Keratinocyte (primary cell): ENCODE measurements at regions not wholly inside any gene's neighbourhood (a gene's known extent, or its start where the extent isn't known, plus 50 kb on each side); places are given as distances from the start of the nearest gene placed in this dataset.

Source experiments
- DNase-seq: peaks from one replicate; pipeline ENCODE4 v3.0.0-alpha.2; 2011; ENCODE audit warnings: low read depth, missing footprints, low spot score
- FAIRE-seq: peaks from 2 replicates; lab custom pipeline; 2011; peaks lifted over from hg19 to GRCh38; lab: Jason Lieb, UNC
- H2AFZ ChIP-seq: 2 replicates; pipeline ENCODE4 v1.6.0; 2012; ENCODE audit warnings: low read length, control low read depth, inconsistent platforms; ENCODE audit not compliant: control insufficient read depth
- H3K27ac ChIP-seq: 2 replicates; pipeline ENCODE4 v1.5.1; 2011; ENCODE audit warnings: low read length; ENCODE audit not compliant: control insufficient read depth, insufficient read depth
- H3K27me3 ChIP-seq: 3 replicates; pipeline ENCODE4 v1.6.0; 2011; ENCODE audit warnings: low read length; ENCODE audit not compliant: control insufficient read depth, insufficient read depth; ENCODE audit errors: extremely low read depth
- H3K36me3 ChIP-seq, 2 experiments: 2 replicates in 1 of 2; 3 replicates in 1 of 2; pipeline ENCODE4 v1.5.1; 2011; ENCODE audit warnings: low read length in 2 of 2, mild to moderate bottlenecking in 1 of 2; ENCODE audit not compliant: control insufficient read depth in 2 of 2, insufficient read depth in 2 of 2; ENCODE audit errors: extremely low read depth in 1 of 2
- H3K4me1 ChIP-seq: 3 replicates; pipeline ENCODE4 v1.5.1; 2011; ENCODE audit warnings: low read length; ENCODE audit not compliant: control insufficient read depth, insufficient read depth; ENCODE audit errors: extremely low read depth
- H3K4me2 ChIP-seq: 3 replicates; pipeline ENCODE4 v1.6.0; 2011; ENCODE audit warnings: low read depth, low read length; ENCODE audit not compliant: control insufficient read depth, insufficient read depth; ENCODE audit errors: extremely low read depth
- H3K4me3 ChIP-seq, 3 experiments: fragments of 200-600 bp in 1 of 3; sonication (generic) in 1 of 3; 2 replicates in 2 of 3; 3 replicates in 1 of 3; pipeline ENCODE4 v1.5.1; 2011 to 2016; ENCODE audit warnings: low read length in 3 of 3, mild to moderate bottlenecking in 3 of 3, control low read depth in 2 of 3, inconsistent platforms in 1 of 3, low read depth in 1 of 3, mixed read lengths in 1 of 3, mixed run types in 1 of 3, moderate library complexity in 1 of 3; ENCODE audit not compliant: control insufficient read depth in 2 of 3, insufficient read depth in 2 of 3; ENCODE audit errors: extremely low read depth in 1 of 3
- H3K79me2 ChIP-seq: 2 replicates; pipeline ENCODE4 v1.6.0; 2012; ENCODE audit warnings: low read length; ENCODE audit not compliant: control insufficient read depth, insufficient read depth
- H3K9ac ChIP-seq: 3 replicates; pipeline ENCODE4 v1.6.0; 2011; ENCODE audit warnings: low read length; ENCODE audit not compliant: control insufficient read depth, insufficient read depth; ENCODE audit errors: extremely low read depth
- H3K9me1 ChIP-seq: 3 replicates; pipeline ENCODE4 v1.6.0; 2011; ENCODE audit warnings: low read length; ENCODE audit not compliant: control insufficient read depth, insufficient read depth; ENCODE audit errors: extremely low read depth
- H3K9me3 ChIP-seq: 2 replicates; pipeline ENCODE4 v1.5.1; 2012; ENCODE audit warnings: low read depth, low read length; ENCODE audit not compliant: control insufficient read depth
- H4K20me1 ChIP-seq: 3 replicates; pipeline ENCODE4 v1.6.0; 2011; ENCODE audit warnings: low read length; ENCODE audit not compliant: control insufficient read depth, insufficient read depth; ENCODE audit errors: extremely low read depth
- CTCF ChIP-seq, 3 experiments: IDR thresholded peaks in 1 of 3; conservative IDR thresholded peaks in 1 of 3; optimal IDR thresholded peaks in 1 of 3; 2 replicates in 2 of 3; 3 replicates in 1 of 3; pipeline versions ENCODE3 to v1.5.1; 2011; ENCODE audit warnings: low read length in 3 of 3, mild to moderate bottlenecking in 3 of 3, moderate library complexity in 2 of 3, control low read depth in 1 of 3, inconsistent platforms in 1 of 3; ENCODE audit not compliant: insufficient read depth in 2 of 3; ENCODE audit errors: extremely low read depth in 1 of 3
- EZH2 ChIP-seq: IDR thresholded peaks from one replicate; pipeline ENCODE4 v1.6.1; 2012; ENCODE audit warnings: inconsistent platforms, mild to moderate bottlenecking, low read length, moderate library complexity
- dilution Hi-C: fragments of 300-500 bp; cut with MboI; formaldehyde crosslinking; loops from one replicate; pipeline ENCODE4 v1.7.0; 2020; ENCODE audit warnings: low sequenced_read_pairs; ENCODE audit not compliant: extremely low pct_ligation_motif_present

GRCh38 chr10:128792426-128793140 is 666.4 kb upstream of the MKI67 start:
- H3K9me3 ChIP-seq = no peaks in the 10 kb centered on the region
- H3K4me2 ChIP-seq = no peak overlapping the region
- H3K9ac ChIP-seq = no peak overlapping the region
- H3K4me3 ChIP-seq = no peak overlapping the region
- H3K27me3 ChIP-seq = no peaks in the 10 kb centered on the region
- no peak overlapping the region for H2AFZ ChIP-seq
- H3K9me1 ChIP-seq = no peaks in the 10 kb centered on the region
- H3K79me2 ChIP-seq = no peaks in the 10 kb centered on the region
- H3K4me1 ChIP-seq = no peaks in the 10 kb centered on the region
- no peaks in the 10 kb centered on the region for H4K20me1 ChIP-seq
- H3K27ac ChIP-seq = no peak overlapping the region
- no peaks in the 10 kb centered on the region for H3K36me3 ChIP-seq
- TF ChIP-seq EZH2 (no peak), CTCF (optimal IDR thresholded peaks at IDR 0.05 in 1 of 3, IDR thresholded peaks at IDR 0.05 in 1 of 3, conservative IDR thresholded peaks at IDR 0.05 in 1 of 3; ENCODE audit: extremely low read depth in 1 of 3, insufficient read depth in 2 of 3, low read length in 3 of 3) (no peak)
- dilution Hi-C loops = no loop called here
- DNase-seq = no peak
- FAIRE-seq = no peak

GRCh38 chr10:128793726-128794655 is 667.8 kb upstream of the MKI67 start:
- Histone ChIP-seq H3K9me1 (no peaks in the 10 kb centered on the region), H3K4me2 (no peak overlapping the region), H3K9me3 (peaks cover 2% of the 10 kb centered on the region), H3K27me3 (no peaks in the 10 kb centered on the region), H3K4me1 (no peaks in the 10 kb centered on the region), H4K20me1 (no peaks in the 10 kb centered on the region), H3K36me3 (no peaks in the 10 kb centered on the region), H3K4me3 (no peak overlapping the region), H3K27ac (no peak overlapping the region), H3K79me2 (no peaks in the 10 kb centered on the region), H3K9ac (no peak overlapping the region), H2AFZ (no peak overlapping the region)
- DNase-seq (no peak), FAIRE-seq (no peak)
- TF ChIP-seq EZH2 = no peak
- TF ChIP-seq CTCF (optimal IDR thresholded peaks at IDR 0.05 in 1 of 3, IDR thresholded peaks at IDR 0.05 in 1 of 3, conservative IDR thresholded peaks at IDR 0.05 in 1 of 3; ENCODE audit: extremely low read depth in 1 of 3, insufficient read depth in 2 of 3, low read length in 3 of 3) = no peak
- dilution Hi-C loops = no loop called here
